Epithelial cell of proximal tubule (primary cell): ENCODE measurements at regions not wholly inside any gene's neighbourhood (a gene's known extent, or its start where the extent isn't known, plus 50 kb on each side); places are given as distances from the start of the nearest gene placed in this dataset.

ENCODE experiments used
- DNase-seq: peaks from one replicate; pipeline ENCODE4 v3.0.0-alpha.2; 2011; ENCODE audit warnings: low read depth
- H3K4me3 ChIP-seq: 2 replicates; pipeline ENCODE4 v1.5.1; 2011; ENCODE audit warnings: low read depth, mild to moderate bottlenecking, low read length
- TF ChIP-seq, protein P1 (sequence below): conservative IDR thresholded peaks from 2 replicates; pipeline ENCODE4 v1.5.1; 2012; ENCODE audit warnings: low read depth, mild to moderate bottlenecking, low read length

DNA sequence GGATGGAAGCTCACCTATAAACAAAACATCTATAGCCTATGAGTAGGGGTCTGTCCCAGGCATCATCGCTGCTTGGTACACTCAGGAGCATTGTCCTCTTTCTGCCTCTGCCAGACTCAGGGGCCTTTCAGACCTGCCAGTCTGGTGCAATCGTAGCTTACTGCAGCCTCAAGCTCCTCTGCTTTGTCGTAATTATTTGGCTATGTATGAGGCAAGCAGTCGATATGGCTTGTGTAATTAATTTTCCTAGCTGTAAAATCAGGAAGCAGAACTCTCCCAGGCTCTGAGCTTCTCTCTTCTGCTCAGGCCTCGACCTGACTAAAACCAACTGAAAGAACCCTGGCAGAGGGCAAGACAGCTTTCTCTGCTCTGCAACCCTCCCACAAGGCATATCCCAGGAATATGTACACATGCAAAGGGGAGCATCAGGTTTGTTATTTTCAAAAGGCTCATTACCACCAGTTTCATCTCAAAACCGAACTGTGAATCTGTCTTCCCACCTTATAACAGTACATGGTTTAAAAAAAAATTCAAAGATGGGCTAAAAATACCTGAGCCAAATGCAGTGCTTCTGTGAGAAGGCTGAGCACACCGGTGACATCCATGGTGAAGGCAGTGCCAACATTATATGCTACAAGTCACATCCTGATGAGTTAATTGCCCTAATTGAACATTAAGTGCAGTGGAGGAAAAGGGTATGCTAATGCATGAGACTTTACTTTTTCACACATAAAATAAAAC is 309.2 kb upstream of the EMCN start:
- TF ChIP-seq, protein P1, sequence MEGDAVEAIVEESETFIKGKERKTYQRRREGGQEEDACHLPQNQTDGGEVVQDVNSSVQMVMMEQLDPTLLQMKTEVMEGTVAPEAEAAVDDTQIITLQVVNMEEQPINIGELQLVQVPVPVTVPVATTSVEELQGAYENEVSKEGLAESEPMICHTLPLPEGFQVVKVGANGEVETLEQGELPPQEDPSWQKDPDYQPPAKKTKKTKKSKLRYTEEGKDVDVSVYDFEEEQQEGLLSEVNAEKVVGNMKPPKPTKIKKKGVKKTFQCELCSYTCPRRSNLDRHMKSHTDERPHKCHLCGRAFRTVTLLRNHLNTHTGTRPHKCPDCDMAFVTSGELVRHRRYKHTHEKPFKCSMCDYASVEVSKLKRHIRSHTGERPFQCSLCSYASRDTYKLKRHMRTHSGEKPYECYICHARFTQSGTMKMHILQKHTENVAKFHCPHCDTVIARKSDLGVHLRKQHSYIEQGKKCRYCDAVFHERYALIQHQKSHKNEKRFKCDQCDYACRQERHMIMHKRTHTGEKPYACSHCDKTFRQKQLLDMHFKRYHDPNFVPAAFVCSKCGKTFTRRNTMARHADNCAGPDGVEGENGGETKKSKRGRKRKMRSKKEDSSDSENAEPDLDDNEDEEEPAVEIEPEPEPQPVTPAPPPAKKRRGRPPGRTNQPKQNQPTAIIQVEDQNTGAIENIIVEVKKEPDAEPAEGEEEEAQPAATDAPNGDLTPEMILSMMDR: no peak
- H3K4me3 ChIP-seq: no peak overlapping the region
- no peak for DNase-seq

DNA sequence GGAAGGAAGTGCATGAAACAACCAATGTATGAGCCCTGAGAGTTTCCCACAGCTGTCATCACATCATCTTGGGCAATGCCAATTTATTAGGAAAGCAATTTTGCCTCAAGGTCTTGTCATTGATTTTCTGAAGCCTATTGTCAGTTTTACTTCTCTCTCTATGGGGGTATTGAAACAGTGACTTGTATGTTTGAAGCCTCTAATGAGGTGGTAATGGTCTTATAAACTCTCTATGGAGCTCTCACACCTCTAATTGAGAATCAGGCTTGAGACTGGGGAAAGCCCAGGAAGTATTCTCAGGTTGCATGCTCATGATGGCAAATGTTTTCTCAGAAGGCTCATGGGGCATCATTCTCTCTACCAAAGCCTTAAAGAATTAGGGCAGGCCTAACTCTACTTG is 308.2 kb upstream of the EMCN start:
- TF ChIP-seq, protein P1: no peak
- no peak overlapping the region for H3K4me3 ChIP-seq
- no peak for DNase-seq

DNA sequence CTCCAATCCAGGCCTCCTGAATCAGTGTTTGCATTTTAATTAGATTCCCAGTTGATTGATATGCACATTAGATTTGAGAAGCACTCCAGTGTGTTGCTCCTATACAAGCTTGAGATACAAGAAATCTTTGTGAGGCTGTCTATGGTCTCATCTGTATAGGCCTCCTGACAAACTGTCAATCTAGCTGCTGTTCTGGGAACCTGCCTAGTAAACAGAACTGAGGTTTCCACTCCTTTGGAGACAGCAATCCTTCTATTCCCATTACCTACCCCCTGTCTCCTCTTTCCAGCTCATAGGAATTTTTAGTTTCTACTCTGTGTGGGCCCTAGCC is 306.1 kb upstream of the EMCN start:
- no peak overlapping the region for H3K4me3 ChIP-seq
- TF ChIP-seq, protein P1: no peak
- DNase-seq: no peak

DNA sequence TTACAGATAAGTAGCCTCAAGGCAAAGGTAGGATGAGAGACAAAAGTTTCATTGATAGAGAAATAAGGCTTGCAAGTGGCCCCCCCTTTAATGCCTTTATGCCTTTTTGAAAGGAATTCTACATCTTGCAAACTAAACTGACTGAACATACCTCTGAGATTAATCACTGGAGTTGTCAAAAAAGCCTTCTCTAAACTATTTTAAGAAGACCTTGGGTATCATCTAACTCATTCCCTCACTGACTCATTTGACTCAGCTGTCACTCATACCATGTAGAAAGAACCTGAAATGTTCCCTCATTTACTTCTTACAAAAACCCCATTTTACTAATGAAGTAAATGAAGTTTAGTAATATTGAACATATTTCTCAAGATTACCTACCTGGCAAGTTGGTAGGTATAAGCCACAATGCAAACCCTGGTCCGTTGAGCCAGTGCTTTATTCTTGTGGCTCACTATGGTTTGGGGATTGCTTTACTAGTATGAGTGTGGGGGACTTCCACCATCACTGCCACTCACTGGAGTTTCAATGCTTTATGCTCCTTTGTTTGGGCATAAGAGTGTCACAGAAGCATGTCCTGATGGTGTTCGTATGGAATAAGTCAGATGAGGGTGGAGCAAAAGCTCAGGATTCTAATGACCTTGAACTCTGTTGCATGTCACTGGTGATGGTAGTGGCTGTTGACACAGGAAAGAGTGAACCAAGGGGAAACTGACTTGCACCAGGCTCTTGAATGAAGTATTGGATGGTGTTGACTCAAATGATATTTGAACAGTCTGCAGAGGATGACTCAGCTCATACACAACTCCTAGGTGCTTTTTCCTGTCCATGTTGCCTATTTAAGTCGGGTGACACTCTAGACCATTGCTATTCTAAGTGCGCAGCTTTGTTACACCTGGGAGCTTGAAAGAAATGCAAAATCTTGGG is 305.5 kb upstream of the EMCN start:
- TF ChIP-seq, protein P1: no peak
- no peak overlapping the region for H3K4me3 ChIP-seq
- DNase-seq: no peak

DNA sequence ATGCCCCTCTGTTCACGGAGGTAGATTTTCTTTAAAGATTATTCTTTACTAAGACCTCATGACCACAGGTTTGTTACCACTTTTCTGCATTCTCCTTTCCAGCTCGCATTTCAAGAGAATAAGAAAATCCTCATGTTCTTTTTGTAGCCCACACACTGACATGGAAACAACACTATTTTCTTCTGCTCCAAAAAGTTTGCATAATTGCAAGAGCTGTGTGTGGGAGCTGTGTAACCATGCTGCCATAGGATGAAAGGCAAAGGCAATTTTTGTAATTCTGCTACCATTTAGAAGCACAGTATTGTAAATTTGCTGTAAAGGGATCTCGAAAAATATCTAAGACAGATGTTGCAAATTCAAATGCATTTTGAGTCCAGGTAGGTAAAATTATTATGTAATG is 302.4 kb upstream of the EMCN start:
- no peak for DNase-seq
- TF ChIP-seq, protein P1: no peak
- no peak overlapping the region for H3K4me3 ChIP-seq

DNA sequence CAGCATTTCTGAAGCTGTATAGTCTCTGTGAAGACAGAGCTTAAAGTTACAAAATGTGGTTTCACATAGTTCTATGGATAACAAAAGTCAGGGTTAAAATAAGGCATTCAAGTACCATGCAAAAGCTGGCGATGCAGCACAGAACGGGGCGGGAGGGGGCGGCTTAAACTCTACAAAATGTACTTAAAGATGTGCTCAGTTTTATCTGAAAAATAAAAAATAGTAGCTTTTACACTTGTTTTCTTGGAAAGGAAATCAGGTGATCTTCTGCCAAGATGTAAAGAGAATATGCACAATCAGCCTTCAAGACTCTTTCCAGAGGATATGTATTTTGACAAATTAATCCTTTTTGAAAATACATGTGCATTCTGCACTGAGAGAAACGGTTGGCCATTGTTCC is 301.7 kb upstream of the EMCN start:
- no peak overlapping the region for H3K4me3 ChIP-seq
- TF ChIP-seq, protein P1: no peak
- DNase-seq: no peak
